GM11168 (cell line): ENCODE measurements at regions not wholly inside any gene's neighbourhood (a gene's known extent, or its start where the extent isn't known, plus 50 kb on each side); places are given as distances from the start of the nearest gene placed in this dataset.

ENCODE experiments used
- in situ Hi-C: fragments of 300-500 bp; cut with MboI; formaldehyde crosslinking; loops from one replicate; pipeline ENCODE4 v1.12.0; 2022; ENCODE audit warnings: low sequenced_read_pairs; ENCODE audit not compliant: unreplicated experiment

- in situ Hi-C loops, result no loop called here
Measured at GRCh38 chr13:91108315-91108714, 239.2 kb upstream of the MIR17HG start.

GRCh38 chr13:91111476-91112200 is 235.8 kb upstream of the MIR17HG start:
- in situ Hi-C loops, result no loop called here

GRCh38 chr13:91112201-91112923 is 235.1 kb upstream of the MIR17HG start:
- in situ Hi-C loops, result no loop called here

DNA sequence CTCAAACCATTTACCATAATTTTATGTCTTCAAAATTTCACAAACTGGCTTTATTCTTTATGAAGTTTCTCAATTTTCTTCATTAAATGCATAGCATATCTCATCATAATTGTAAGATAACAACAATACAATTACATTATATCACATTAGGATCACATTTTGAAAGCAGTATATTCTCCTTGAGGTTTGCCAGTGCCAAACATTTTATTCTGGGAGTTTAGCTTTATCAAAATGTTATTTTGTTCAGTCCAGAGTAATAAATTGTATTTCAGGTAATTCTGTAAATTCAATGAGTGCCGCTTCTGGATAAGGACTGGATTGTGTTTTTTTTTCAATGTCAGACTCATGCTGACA is 234.6 kb upstream of the MIR17HG start:
- in situ Hi-C loops, result no loop called here

GRCh38 chr13:91115776-91116175 is 231.7 kb upstream of the MIR17HG start:
- in situ Hi-C loops, result no loop called here

GRCh38 chr13:91117351-91117750 is 230.1 kb upstream of the MIR17HG start:
- in situ Hi-C loops, result no loop called here

DNA sequence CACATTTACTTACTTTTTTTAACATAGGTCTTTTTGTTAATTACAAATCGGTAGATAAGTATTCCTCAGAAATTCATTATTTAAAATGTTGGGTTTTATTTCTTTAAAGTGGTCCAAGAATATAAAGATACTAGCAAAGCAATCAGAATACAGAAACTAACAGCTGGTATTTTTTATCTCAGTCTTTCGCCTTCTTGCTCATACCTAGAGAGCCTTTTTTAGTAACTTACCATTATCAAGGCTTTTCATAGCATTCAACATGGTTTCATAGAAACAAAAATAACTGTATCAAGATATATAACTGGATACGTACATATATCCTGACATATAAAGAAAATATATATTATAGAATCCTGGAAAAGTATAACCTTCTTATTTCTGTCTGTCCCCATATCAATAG is 227.8 kb upstream of the MIR17HG start:
- in situ Hi-C loops, result no loop called here

GRCh38 chr13:91122766-91123165 is 224.7 kb upstream of the MIR17HG start:
- in situ Hi-C loops, result no loop called here

GRCh38 chr13:91123456-91124127 is 223.9 kb upstream of the MIR17HG start:
- in situ Hi-C loops, result no loop called here

GRCh38 chr13:91126806-91127205 is 220.7 kb upstream of the MIR17HG start:
- in situ Hi-C loops, result loop anchor here (25.0 kb wide), 1 partner anchor 285 kb away; no protein-coding TSS in a partner anchor

DNA sequence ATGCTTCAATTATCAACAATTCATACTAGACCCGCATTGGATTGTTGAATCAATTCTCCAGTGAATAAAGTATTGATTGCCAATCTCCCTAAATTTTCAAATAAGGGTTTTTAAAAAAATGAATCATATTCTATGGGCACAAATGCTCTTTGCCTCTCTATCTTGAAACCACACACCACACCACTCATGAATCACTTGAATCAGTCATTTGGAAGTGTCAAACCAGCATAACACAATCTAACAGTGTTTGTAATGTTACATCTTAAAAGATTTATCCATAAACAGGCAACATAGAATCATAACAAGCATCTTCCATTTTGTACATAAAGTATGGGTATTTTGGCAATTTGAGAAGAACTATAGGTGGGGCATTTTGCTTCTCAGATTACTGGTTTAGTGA is 219.5 kb upstream of the MIR17HG start:
- in situ Hi-C loops, result loop anchor here (25.0 kb wide), 1 partner anchor 284 kb away; no protein-coding TSS in a partner anchor

DNA sequence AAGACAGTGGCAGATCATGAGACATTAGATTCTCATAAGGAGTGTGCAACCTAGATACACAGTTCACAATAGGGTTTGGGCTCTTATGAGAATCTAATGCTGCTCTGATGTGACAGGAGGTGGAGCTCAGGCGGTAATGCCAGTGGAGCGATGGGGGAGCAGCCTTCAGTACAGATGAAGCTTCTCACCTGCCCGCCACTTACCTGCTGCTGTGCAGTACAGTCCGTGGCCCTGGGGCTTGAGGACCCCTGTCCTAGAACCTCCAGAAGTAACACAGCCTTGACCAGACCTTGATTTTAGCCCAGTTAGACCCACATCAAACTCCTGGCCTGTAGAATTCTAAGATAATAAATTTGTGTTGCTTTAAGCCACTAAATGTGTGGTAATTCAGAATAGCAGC is 215.1 kb upstream of the MIR17HG start:
- in situ Hi-C loops, result loop anchor here (25.0 kb wide), 1 partner anchor 280 kb away; no protein-coding TSS in a partner anchor

DNA sequence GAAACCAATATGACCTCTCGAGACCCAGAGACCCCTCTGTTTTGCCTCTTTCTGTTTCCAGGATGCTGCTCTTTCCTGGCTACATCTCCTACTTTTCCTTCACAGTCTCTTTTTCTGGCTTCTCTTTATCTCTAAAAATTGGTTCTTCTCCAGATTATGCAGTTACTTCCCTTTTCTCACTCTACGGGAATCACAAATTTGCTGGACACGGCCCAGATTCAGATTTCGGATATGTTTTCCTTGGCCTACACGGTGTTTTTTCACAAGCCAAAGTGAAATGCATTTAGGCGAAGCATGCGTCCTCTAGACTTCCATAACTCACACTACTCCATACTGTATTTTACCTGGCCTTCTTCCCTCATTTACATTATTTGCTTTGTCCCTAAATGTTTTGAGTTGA is 214.7 kb upstream of the MIR17HG start:
- in situ Hi-C loops, result loop anchor here (25.0 kb wide), 1 partner anchor 280 kb away; no protein-coding TSS in a partner anchor

- in situ Hi-C loops, result loop anchor here (25.0 kb wide), 1 partner anchor 278 kb away; no protein-coding TSS in a partner anchor
Measured at GRCh38 chr13:91133941-91134802, 213.3 kb upstream of the MIR17HG start.

DNA sequence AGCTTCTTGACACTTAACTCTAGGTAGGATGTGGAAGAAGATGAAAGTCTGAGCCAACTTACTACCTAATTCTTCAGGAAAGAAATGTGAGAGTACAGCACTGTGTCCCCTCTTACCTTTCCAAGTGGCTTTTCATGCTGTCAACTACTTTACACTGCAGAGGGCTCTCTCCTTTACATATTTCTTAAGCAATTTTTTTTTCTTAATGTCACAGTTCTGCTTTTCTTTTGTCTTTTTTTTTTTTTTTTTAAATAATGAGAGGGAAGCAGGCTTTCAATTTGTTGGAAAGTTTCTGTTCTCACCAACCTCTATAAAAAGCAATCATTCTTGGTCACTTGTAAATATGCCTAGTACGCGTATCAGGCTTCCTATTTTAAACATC is 212.7 kb upstream of the MIR17HG start:
- in situ Hi-C loops, result loop anchor here (25.0 kb wide), 1 partner anchor 278 kb away; no protein-coding TSS in a partner anchor

GRCh38 chr13:91135376-91135775 is 212.1 kb upstream of the MIR17HG start:
- in situ Hi-C loops, result loop anchor here (25.0 kb wide), 1 partner anchor 277 kb away; no protein-coding TSS in a partner anchor

GRCh38 chr13:91135968-91136367 is 211.5 kb upstream of the MIR17HG start:
- in situ Hi-C loops, result loop anchor here (25.0 kb wide), 1 partner anchor 276 kb away; no protein-coding TSS in a partner anchor

- in situ Hi-C loops, result loop anchor here (25.0 kb wide), 1 partner anchor 275 kb away; no protein-coding TSS in a partner anchor
Measured at GRCh38 chr13:91136806-91137205, 210.7 kb upstream of the MIR17HG start.

DNA sequence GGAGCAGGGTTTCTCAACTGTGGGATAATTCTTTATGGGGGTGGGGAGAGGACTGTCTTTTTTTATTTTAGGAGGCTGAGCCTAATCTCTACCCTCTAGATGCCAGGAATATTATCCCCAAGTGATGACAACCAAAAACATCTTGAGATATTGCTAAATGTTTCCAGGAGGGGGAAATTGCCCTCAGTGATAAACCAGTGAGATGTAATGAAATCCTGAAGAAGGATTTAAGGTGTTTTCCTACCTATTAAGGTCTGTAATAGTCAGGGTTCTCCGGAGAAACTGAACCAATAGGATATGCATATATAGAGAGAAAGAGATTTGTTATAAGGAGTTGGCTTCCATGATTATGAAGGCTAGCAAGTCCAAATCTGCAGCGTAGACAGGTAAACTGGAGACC is 208.3 kb upstream of the MIR17HG start:
- in situ Hi-C loops, result loop anchor here (25.0 kb wide), 1 partner anchor 273 kb away; no protein-coding TSS in a partner anchor
